ENCODE measurements at regions not wholly inside any gene's neighbourhood (a gene's known extent, or its start where the extent isn't known, plus 50 kb on each side); places are given as distances from the start of the nearest gene placed in this dataset.

DNA sequence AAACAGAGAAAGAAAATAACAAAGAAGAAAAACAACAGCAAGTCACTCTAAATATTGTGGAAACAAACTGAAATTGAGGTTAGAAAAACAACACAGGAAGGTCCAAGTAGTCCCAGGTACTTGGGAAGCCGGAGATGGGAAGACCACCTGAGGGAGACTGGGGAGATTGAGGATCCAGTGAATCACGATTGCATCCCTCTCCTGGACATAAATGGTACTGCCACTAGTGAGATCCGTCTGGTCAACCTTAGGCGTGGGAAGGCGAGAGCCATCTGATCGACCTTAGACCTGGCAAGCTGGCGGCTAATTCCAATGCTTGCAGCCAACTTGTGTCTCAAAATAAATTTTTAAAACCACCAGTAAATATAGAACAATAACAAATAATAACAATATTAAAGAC is 81.9 kb downstream of the ZNF726 start:
- TF ChIP-seq CTCF (IDR thresholded peaks at IDR 0.05; ENCODE audit: insufficient read depth, low read length) = peak; percentile 25
- TF ChIP-seq SPI1 (IDR thresholded peaks at IDR 0.05; ENCODE audit: borderline replicate concordance, low read depth) = no peak
